ENCODE measurements at regions not wholly inside any gene's neighbourhood (a gene's known extent, or its start where the extent isn't known, plus 50 kb on each side); places are given as distances from the start of the nearest gene placed in this dataset.

DNA sequence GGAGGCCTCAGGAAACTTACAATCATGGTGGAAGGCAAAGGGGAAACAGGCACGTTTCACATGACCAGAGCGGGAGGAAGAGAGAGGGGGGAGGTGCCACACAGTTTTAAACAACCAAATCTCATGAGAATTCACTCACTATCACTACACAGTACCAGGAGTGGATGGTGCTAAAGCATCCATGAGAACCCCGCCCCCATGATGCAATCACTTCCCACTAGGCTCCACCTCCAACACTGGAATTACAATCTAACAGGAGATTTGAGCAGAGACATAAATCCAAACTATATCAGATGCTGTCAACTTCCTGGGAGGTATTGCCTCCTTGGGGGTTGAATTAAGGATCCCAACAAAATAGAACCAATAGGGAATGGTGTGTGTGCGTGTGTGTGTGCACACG lies 407.1 kb downstream of the MED10 start:
- Mint-ChIP-seq H3K4me3 (no peak overlapping the region), H3K27me3 (ENCODE audit: low read depth in 3 of 3) (peaks cover 2 to 4% (median 2%) of the 10 kb centered on the region in 3 donors), H3K4me1 (no peaks in the 10 kb centered on the region), H3K27ac (no peak overlapping the region), H3K36me3 (no peaks in the 10 kb centered on the region), H3K9me3 (peaks cover 0 to 10% (median 0%) of the 10 kb centered on the region in 6 donors)
- DNase-seq = no peak

DNA sequence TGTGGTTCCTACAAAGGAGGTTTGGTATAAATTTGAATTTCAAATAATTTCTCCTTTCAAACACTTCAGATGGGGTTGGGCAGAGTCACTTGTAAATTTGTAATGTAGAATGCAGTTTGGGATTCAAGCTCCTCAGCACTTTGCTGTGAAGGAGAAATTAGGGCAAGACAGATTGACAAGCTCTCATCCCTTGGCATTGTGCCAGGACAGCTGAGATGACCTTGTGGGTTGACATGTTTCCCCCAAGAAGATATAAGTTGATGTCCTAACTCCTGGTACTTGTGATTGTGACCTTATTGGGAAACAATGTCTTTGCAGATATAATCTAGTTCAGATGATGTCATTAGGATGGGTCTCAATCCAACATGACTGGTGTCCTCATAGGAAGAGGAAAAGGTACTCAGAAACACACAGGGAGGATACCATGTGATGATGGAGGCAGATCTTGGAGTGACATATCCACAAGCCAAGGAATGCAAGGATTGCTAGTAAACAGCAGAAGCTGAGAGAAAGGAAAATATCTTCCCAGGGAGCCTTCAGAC lies 408.3 kb downstream of the MED10 start:
- Mint-ChIP-seq H3K9me3 (peaks cover under 1 to 10% (median 2%) of the 10 kb centered on the region in 6 donors), H3K27ac (no peak overlapping the region), H3K4me1 (no peaks in the 10 kb centered on the region), H3K36me3 (peaks cover 0 to under 1% (median 0%) of the 10 kb centered on the region in 3 donors), H3K4me3 (no peak overlapping the region), H3K27me3 (ENCODE audit: low read depth in 3 of 3) (peaks cover 2 to 4% (median 3%) of the 10 kb centered on the region in 3 donors)
- DNase-seq = no peak

DNA sequence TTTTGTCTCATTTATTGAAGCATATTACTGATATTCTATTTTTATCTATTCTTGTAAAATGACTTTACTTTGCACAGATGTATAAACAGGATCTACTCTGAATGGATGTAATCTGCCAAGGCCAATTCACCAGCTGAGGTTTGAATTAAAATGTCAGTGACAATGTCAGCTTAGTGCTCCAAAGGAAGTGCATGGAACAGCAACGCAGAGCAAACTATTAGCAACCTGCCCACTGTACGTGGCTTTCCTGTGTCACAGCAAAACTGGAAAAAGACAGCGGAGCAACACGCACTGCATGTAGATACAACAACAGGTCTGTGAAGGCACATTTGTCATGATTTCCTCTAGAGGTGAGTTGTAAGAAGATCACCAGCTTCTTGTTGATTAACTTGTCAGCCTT lies 409.4 kb downstream of the MED10 start:
- Mint-ChIP-seq H3K27me3 (ENCODE audit: low read depth in 3 of 3) (peaks cover 2 to 6% (median 3%) of the 10 kb centered on the region in 3 donors), H3K9me3 (peaks cover 2 to 12% (median 7%) of the 10 kb centered on the region in 6 donors), H3K27ac (no peak overlapping the region)

DNA sequence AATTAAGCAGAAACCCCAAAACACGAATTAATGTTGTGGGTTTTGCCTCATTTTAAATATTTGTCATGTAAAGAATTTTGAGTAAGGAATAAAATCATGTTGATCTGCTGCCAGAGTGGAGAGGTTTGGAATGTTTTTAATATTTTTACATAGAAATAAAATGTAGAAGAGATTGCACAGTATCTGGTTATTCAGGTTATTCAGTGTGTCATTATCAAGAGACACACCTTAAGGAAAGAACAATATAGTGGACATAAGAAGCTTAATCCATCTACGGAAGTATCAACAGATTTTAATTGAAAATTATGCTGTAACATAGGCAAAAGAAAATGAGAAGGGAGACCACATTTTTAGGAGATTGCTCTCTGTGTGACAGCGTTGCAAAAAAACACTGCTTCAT lies 410.4 kb downstream of the MED10 start:
- no peaks in the 10 kb centered on the region for H3K4me1 Mint-ChIP-seq
- peaks cover 0 to 4% (median 0%) of the 10 kb centered on the region in 3 donors for H3K36me3 Mint-ChIP-seq
- H3K27ac Mint-ChIP-seq = no peak overlapping the region
- no peak for DNase-seq
- peaks cover 2 to 6% (median 3%) of the 10 kb centered on the region in 3 donors for H3K27me3 Mint-ChIP-seq (ENCODE audit: low read depth in 3 of 3)
- H3K9me3 Mint-ChIP-seq = peaks cover 2 to 12% (median 5%) of the 10 kb centered on the region in 6 donors
- no peak overlapping the region for H3K4me3 Mint-ChIP-seq

More for the DNA sequence above, 409.4 kb downstream of the MED10 start:
- no peak overlapping the region for H3K4me3 Mint-ChIP-seq
- DNase-seq = no peak
- H3K4me1 Mint-ChIP-seq = no peaks in the 10 kb centered on the region
- peaks cover 0 to 4% (median 0%) of the 10 kb centered on the region in 3 donors for H3K36me3 Mint-ChIP-seq

DNA sequence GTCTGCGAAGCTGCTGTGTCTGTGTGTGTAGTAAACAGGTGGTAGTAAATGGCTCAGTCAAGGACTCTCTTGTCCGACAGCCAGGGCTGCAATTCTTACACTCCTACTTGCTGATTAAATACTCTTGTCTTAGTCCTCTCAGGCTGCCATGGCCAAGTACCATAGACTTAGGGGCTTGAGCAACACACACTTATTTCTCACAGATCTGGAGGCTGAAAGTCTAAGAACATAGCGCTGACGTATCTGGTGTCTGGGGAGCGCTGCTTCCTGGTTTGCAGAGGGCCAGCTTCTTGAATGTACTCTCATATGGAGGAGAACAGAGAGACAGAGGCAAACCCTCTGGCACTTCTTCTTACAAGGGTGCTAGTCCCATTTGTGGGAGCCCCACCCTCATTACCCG lies 411.0 kb downstream of the MED10 start:
- Mint-ChIP-seq H3K9me3 (peaks cover 2 to 12% (median 5%) of the 10 kb centered on the region in 6 donors), H3K27me3 (ENCODE audit: low read depth in 3 of 3) (peaks cover 2 to 4% (median 3%) of the 10 kb centered on the region in 3 donors), H3K4me3 (no peak overlapping the region), H3K36me3 (peaks cover 0 to 4% (median 0%) of the 10 kb centered on the region in 3 donors), H3K27ac (no peak overlapping the region), H3K4me1 (no peaks in the 10 kb centered on the region)
- no peak for DNase-seq

DNA sequence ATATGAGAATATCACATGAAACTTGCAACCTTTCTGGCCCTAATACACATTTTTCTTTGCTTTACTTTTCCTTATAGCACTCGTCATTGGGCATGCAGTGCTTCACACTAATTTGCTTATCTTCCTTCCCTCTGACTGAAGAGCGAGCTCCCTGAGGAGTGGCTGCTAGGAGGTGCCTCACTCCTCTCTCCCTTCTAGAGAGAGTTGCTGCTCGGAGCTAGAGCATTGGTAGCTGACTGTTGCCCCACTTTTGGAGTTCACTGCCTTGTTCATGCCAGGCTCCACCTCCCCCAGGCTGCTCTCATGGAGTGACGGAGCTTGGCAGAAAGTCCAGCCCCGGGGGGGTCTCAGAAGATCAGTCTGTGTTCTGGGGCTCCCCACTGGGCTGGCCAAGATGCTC lies 413.2 kb downstream of the MED10 start:
- Mint-ChIP-seq H3K4me3 (no peak overlapping the region), H3K4me1 (no peaks in the 10 kb centered on the region), H3K9me3 (peaks cover 0 to 10% (median 6%) of the 10 kb centered on the region in 6 donors), H3K27ac (no peak overlapping the region), H3K36me3 (peaks cover 0 to 4% (median 0%) of the 10 kb centered on the region in 3 donors), H3K27me3 (ENCODE audit: low read depth in 3 of 3) (peaks cover 0 to 4% (median 2%) of the 10 kb centered on the region in 3 donors)
- no peak for DNase-seq

DNA sequence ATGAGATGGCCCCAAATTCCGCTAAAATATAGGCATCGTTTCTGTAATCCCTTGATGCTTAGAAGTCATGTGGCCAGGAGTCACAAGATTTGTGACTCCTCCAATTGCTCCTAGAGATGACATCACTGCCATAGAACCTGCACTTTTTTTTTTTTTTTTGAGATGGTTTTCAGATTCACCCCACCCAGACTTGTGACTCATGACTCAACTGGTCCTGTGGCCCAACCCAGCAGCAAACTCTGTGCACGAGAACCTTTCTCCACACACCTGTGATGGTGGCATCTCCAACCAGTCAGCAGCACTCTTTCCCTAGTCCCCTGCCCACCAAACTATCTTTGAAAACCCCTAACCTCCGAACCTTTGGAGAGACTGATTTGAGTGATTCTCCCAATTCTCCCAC lies 414.0 kb downstream of the MED10 start:
- Mint-ChIP-seq H3K27ac (no peak overlapping the region), H3K27me3 (ENCODE audit: low read depth in 3 of 3) (peaks cover 0 to 4% (median 1%) of the 10 kb centered on the region in 3 donors), H3K36me3 (peaks cover 0 to 4% (median 0%) of the 10 kb centered on the region in 3 donors), H3K4me3 (no peak overlapping the region), H3K4me1 (no peaks in the 10 kb centered on the region), H3K9me3 (peaks cover 0 to 10% (median 6%) of the 10 kb centered on the region in 6 donors)
- DNase-seq = no peak

DNA sequence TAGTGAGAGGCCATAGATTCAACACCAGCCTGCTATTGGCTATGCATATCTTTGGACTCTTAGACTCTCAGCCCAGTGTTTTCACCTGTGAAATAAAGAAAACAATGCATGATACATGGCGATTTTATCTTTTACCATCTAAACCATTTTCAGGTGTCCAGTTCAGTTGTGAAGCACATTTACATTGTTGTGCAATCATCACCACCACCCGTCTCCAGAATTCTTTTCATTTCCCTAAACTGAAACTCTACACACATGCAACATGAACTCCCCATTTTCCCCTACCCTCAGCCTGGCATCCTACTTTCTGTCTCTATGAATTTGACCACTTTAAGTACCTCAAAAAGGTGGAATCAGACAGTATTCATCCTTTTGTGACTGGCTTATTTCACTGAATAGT lies 420.6 kb downstream of the MED10 start:
- Mint-ChIP-seq H3K4me3 (no peak overlapping the region), H3K4me1 (no peaks in the 10 kb centered on the region), H3K27me3 (ENCODE audit: low read depth in 3 of 3) (peaks cover 2 to 5% (median 3%) of the 10 kb centered on the region in 3 donors), H3K27ac (no peak overlapping the region), H3K9me3 (peaks cover 0 to 6% (median 0%) of the 10 kb centered on the region in 6 donors), H3K36me3 (no peaks in the 10 kb centered on the region)
- no peak for DNase-seq

DNA sequence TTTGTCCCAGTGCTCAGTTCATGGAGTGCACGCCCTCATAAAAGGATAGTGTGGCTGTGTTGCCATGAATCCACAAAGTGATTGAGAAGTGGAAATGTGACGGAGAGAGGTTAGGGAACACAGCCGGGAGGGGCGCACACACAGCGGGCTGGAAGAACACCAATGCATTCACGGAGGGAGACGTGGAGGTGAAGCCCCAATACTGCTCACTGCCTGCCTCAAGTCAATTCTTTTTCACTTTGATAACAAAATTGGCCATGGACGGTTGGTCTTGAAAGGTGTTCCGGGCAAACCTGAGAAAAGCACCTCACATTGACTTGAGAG lies 424.1 kb downstream of the MED10 start:
- no peaks in the 10 kb centered on the region for H3K4me1 Mint-ChIP-seq
- peaks cover 2 to 5% (median 4%) of the 10 kb centered on the region in 3 donors for H3K27me3 Mint-ChIP-seq (ENCODE audit: low read depth in 3 of 3)
- no peaks in the 10 kb centered on the region for H3K36me3 Mint-ChIP-seq
- H3K4me3 Mint-ChIP-seq = no peak overlapping the region
- no peak overlapping the region for H3K27ac Mint-ChIP-seq
- H3K9me3 Mint-ChIP-seq = peaks cover 0 to 4% (median 0%) of the 10 kb centered on the region in 6 donors
- DNase-seq = no peak

DNA sequence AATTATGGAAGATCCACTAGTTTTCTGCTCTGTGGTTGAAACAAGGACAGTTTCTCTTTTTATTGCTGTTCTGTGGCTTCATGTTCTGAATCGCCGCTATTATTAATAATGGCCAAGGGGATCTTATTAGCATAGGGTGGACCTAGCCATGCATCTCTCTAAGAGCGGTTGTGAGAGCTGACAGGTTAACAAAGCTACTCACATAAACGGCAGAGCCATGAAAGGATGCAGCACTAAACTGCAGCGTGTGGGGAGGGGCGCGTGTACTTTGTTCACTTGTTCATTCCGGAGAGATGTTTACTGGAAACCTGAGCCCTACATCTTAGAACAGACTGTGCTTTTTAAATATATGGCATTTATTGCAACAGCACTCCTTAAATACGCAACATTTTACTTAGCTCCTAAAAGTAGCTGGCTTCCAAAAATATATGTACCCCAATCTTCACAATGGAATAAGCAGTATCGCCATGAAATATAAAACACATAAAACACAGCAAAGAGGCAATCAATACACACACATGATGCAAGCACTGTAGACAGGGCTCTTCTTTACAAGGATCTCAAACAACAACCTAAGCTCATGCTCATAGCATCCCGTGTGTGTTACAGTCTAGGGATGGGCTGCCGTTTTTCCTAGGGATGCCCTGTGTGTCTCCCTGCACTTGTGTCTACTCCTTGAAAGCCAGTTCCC lies 424.6 kb downstream of the MED10 start:
- Mint-ChIP-seq H3K4me3 (no peak overlapping the region), H3K27ac (no peak overlapping the region)

DNA sequence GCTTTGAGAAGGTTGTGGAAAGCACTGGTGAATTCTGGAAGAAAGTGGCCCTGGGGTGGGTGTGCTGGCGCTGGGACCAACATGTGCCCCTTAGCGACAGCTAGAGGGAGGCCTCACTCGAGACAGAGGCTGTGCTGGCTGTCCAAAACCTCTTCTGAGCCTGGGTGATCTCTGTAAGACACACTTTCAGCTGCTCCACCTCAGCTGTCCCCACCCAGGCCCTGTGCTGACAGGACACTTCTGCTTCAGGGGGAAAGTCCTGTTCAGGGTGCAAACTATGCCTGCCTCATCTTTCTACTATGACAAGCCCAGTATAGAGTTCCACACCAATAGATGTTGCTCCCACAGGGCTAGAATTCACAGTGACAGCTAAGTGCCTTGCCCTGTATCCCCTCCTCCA lies 426.4 kb downstream of the MED10 start:
- H3K4me3 Mint-ChIP-seq = no peak overlapping the region
- no peaks in the 10 kb centered on the region for H3K36me3 Mint-ChIP-seq
- no peaks in the 10 kb centered on the region for H3K4me1 Mint-ChIP-seq
- H3K27ac Mint-ChIP-seq = no peak overlapping the region
- no peak for DNase-seq
- H3K27me3 Mint-ChIP-seq (ENCODE audit: low read depth in 3 of 3) = peaks cover 1 to 5% (median 4%) of the 10 kb centered on the region in 3 donors
- peaks cover 0 to 6% (median 0%) of the 10 kb centered on the region in 6 donors for H3K9me3 Mint-ChIP-seq

More for the DNA sequence above, 424.6 kb downstream of the MED10 start:
- Mint-ChIP-seq H3K4me1 (no peaks in the 10 kb centered on the region), H3K9me3 (peaks cover 0 to 4% (median 0%) of the 10 kb centered on the region in 6 donors), H3K36me3 (no peaks in the 10 kb centered on the region), H3K27me3 (ENCODE audit: low read depth in 3 of 3) (peaks cover 2 to 6% (median 4%) of the 10 kb centered on the region in 3 donors)
- no peak for DNase-seq

DNA sequence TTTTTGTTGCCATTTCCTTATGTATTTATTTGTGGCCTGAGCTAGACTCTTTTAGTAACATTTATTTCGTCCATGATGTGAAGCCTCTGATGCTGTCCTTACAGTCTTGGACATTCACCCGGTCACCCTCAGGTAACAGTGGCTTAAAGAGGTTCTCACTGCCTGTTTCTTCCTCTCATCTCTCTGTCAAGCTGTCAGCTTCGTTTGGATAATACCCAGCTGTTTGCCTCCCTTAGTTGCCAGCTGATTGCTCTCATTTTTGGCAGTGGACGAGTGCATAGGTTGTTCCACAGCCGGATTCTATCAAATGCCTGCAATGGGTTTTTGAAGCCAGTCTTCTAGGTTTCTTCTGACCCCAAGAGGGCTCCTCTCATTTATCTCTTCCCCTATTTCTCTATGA lies 427.7 kb downstream of the MED10 start:
- no peak overlapping the region for H3K4me3 Mint-ChIP-seq
- H3K9me3 Mint-ChIP-seq = peaks cover 0 to 6% (median 0%) of the 10 kb centered on the region in 6 donors
- H3K4me1 Mint-ChIP-seq = no peaks in the 10 kb centered on the region
- peaks cover 1 to 5% (median 2%) of the 10 kb centered on the region in 3 donors for H3K27me3 Mint-ChIP-seq (ENCODE audit: low read depth in 3 of 3)
- DNase-seq = no peak
- no peak overlapping the region for H3K27ac Mint-ChIP-seq
- no peaks in the 10 kb centered on the region for H3K36me3 Mint-ChIP-seq

DNA sequence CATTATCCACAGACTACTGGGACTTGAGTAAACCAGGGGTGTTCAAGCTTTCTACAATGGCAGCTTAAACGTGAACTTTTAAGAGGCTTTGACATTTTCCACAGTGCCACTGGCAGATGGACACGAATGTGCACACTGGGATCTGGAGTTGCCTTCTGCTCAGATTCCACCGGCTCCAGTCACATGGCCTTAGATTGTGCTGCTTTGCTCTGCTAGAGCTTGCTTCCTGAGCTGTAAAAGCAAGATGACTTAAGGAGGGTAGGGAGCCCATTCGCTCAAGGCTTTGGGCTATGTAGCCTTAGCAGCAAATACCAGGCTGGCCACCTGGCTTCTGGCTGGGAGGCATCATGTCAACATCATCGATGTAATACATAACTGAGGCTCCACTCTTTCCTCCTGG lies 436.9 kb downstream of the MED10 start:
- no peak overlapping the region for H3K27ac Mint-ChIP-seq
- H3K4me3 Mint-ChIP-seq = no peak overlapping the region
- peaks cover 0 to 2% (median 0%) of the 10 kb centered on the region in 6 donors for H3K9me3 Mint-ChIP-seq
- no peak for DNase-seq
- H3K27me3 Mint-ChIP-seq (ENCODE audit: low read depth in 3 of 3) = peaks cover 0 to 2% (median 2%) of the 10 kb centered on the region in 3 donors
- H3K36me3 Mint-ChIP-seq = no peaks in the 10 kb centered on the region
- no peaks in the 10 kb centered on the region for H3K4me1 Mint-ChIP-seq

DNA sequence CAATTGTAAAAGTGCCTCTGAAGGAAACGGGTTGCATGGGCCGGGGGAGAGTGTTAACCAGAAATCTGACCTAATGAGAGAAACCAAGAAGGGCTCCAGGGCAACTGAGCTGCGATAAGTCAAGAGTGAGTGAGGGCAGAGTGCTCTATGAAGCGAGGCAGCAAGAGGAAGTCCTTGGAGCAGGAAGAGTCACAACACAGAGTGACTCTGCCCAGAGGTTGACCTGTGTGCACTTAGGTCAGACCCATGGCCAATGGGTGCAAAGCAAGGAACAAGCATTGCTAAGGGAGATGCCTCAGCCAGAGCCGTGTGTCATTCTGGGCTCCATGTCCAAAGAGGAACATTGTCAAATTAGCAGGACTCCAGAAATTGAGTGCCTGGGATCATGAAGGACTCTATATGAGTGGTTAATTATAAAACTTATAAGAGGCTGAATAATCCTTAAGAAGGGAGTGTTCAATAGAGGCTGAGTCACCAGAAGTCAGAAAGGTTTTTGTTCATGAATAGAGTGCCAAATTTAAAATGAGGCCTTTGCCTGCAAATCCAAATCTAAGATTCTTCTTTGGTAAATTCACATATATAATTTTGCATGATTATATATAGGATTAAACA lies 438.5 kb downstream of the MED10 start:
- peaks cover 0 to 2% (median 2%) of the 10 kb centered on the region in 3 donors for H3K27me3 Mint-ChIP-seq (ENCODE audit: low read depth in 3 of 3)
- H3K9me3 Mint-ChIP-seq = peaks cover 0 to 5% (median 1%) of the 10 kb centered on the region in 6 donors
- H3K4me3 Mint-ChIP-seq = no peak overlapping the region
- DNase-seq = no peak
- H3K27ac Mint-ChIP-seq = no peak overlapping the region
- no peaks in the 10 kb centered on the region for H3K4me1 Mint-ChIP-seq
- no peaks in the 10 kb centered on the region for H3K36me3 Mint-ChIP-seq
